ENCODE measurements at regions not wholly inside any gene's neighbourhood (a gene's known extent, or its start where the extent isn't known, plus 50 kb on each side); places are given as distances from the start of the nearest gene placed in this dataset.

GRCh38 chr12:30827101-30828066, 72.6 kb upstream of the CAPRIN2 start:
- DNase-seq (ENCODE audit: low read depth, low spot score) = no peak

DNA sequence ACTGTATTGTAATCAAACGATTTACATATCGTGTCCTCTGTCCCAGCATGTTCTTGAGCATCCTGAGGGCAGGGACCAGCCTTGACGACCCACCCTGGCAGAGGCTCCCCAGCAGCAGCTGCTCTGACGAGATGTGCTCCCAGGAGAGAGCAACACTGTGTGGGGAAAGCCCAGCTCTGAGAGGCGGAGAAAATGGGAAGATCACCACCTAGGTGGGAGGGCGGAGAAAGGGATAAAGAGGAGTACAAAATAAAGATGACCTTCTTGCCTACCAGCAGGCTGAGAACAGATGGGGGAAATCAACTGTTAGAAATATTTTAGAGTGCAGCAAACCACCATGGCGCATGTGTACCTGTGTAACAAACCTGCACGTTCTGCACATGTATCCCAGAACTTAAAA, 71.5 kb upstream of the CAPRIN2 start:
- no peak for DNase-seq (ENCODE audit: low read depth, low spot score)

DNA sequence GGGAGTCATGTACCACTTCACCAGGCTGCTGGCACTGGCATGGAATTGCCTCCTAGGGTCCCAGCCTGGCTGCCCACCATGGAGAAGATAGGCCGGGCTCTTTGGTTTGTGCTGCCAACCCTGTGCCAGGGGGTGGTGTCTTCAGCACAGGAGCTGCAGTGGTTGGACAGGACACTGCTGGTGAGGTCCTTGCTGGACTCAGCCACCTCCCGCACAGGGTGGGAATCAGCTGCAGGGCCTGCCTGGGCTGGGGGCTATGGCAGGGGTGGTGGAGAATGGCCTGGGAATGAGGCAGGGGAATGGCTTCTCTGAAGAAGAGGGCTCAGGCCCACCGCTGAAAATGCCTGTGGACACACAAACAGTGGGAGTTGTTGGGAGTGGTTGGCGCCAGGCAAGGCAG, 70.6 kb upstream of the CAPRIN2 start:
- no peak for DNase-seq (ENCODE audit: low read depth, low spot score)

DNA sequence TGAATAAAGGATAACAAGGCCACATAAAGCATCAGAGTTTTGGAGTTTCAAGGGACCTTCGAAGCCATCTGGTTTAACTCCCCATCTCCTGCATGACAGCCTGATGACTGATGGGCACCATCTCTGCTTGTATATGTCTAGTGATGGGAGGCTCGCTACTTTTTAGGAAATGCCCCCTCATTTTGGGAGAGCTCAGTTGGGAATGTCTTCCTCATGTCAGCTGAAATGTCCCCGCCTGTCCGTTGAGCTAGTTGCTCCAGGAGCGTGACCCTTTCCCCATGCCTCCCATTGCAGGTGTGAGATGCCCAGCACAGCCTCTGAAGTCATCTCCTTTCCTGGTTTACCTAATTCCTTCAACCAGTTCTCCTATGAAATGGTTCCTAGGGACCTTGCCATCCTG, 69.6 kb upstream of the CAPRIN2 start:
- DNase-seq (ENCODE audit: low read depth, low spot score) = no peak

GRCh38 chr12:30823764-30824163, 69.0 kb upstream of the CAPRIN2 start:
- no peak for DNase-seq (ENCODE audit: low read depth, low spot score)

DNA sequence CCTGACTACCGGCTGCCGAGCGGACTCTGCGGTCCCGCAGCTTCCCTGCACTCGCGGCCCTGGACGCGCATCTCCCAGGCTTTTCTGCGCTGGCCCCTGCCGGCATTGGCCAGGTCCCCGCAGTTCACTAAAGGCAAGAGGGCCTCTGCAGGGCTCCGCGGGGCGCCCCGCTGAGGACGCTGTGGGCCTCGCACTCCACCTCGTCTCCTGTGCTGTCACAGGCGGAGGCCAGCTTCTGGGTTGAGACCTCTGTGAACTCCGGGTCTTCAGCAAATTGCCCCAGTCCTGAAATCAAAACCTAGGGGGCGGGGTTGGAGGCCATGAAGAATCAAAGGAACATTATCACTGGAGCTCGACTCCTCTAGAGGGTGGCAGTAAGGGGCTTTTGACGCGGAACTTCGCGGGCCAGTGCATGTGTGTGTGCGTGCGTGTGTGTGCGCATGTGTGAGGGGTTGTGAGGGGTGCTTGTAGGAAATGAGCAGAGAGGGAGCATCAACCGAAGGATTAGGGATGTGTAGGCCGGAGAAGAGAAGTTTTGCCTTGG, 68.5 kb upstream of the CAPRIN2 start:
- no peak for DNase-seq (ENCODE audit: low read depth, low spot score)

GRCh38 chr12:30822385-30823155, 67.8 kb upstream of the CAPRIN2 start:
- DNase-seq (ENCODE audit: low read depth, low spot score) = peak; percentile 82

DNA sequence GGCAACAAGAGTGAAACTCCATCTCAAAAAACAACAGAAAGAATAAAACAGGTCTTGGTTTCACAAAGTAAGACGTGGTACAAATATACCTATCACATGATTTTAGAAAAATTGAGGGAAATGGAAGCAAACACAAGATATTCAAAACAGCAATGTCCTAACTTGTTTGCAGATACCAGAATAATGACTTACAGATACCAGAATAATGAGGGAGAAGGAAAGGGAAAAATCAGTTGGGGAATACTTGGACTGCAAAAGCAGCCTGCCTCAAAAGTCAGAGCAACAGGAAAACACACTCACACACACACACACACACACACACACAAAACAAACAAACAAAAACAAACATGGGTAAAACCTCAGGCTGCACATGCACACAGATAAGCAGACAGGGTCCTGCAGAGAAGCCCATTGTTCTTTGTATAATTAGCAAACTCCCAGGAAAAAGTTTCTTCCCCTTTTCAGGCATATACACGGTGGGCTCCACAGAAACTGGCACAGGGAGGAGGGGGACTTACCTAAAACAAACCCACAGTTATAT, 65.7 kb upstream of the CAPRIN2 start:
- no peak for DNase-seq (ENCODE audit: low read depth, low spot score)

- no peak for DNase-seq (ENCODE audit: low read depth, low spot score)
These were observed 63.8 kb upstream of the CAPRIN2 start for GRCh38 chr12:30818562-30818961.

DNA sequence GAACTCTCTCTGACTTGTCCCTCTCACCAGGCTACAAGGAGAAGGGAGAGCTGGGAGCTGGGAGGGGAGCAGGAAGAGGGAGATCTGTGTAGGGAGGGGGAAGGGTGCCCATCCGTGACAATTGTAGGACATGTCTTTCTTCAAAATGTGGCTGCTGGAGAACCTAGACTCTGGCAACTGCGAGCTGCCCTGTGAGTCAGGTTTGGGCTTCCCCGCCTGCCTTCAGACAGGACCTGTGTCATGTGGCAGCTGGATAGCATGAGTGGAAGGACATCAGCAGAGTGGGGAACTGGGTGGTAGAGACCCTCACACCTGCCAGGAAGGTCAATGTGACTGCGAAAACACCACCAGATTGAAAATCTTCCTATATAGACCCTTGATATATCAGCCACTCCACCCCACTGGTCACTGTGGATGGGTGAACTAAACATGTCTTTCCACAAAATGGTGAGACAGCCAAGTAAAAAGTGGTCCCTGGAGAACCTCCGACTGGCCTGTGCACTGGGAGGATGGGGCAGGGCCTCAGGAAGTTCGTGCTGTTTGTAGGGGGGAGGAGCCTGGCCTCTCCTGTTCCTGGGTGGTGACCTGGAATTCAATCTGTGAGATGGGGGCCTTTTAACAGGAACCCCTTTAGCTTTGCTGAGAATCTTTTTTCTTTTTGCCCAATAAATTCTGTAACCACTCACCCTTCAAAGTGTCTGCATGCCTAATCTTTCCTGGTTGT, 62.2 kb upstream of the CAPRIN2 start:
- no peak for DNase-seq (ENCODE audit: low read depth, low spot score)

- no peak for DNase-seq (ENCODE audit: low read depth, low spot score)
These were observed 59.5 kb upstream of the CAPRIN2 start for GRCh38 chr12:30814295-30814655.

- no peak for DNase-seq (ENCODE audit: low read depth, low spot score)
These were observed 59.0 kb upstream of the CAPRIN2 start for GRCh38 chr12:30813525-30814294.

GRCh38 chr12:30811966-30812365, 57.2 kb upstream of the CAPRIN2 start:
- no peak for DNase-seq (ENCODE audit: low read depth, low spot score)

GRCh38 chr12:30810918-30811317, 56.2 kb upstream of the CAPRIN2 start:
- DNase-seq (ENCODE audit: low read depth, low spot score) = no peak

GRCh38 chr12:30807695-30808034, 52.9 kb upstream of the CAPRIN2 start:
- no peak for DNase-seq (ENCODE audit: low read depth, low spot score)

- peak; percentile 86 for DNase-seq (ENCODE audit: low read depth, low spot score)
These were observed 52.4 kb upstream of the CAPRIN2 start for GRCh38 chr12:30806989-30807694.

DNA sequence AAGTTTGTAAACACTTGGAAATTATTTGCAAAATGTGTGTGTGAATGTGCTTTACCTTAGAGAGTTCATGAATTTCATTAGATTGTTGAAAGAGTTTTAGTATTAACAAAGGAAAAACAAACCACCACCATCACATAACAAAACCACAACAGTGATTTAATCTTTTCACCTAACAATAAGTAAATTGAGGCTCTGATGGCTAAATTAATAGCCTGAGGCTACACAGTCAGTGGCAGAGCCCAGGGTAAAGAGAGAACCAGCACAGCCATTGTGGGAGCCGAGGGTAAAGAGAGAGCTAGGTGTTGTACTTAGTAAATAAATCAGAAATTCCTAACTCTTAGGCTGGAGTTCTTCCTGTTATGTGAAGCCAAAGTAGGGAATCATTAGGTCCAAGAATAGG, 51.2 kb upstream of the CAPRIN2 start:
- DNase-seq (ENCODE audit: low read depth, low spot score) = no peak

All from astrocyte of the hippocampus (primary cell).